Panc1 (cell line): ENCODE measurements at regions not wholly inside any gene's neighbourhood (a gene's known extent, or its start where the extent isn't known, plus 50 kb on each side); places are given as distances from the start of the nearest gene placed in this dataset.
A peak's percentile ranks its signal among the peaks of the same experiment; 100 is the strongest.

Experiments used
- ATAC-seq: fragments of 200-7000 bp; cut with Tn5 transposase; 2 replicates; pipeline ENCODE4 v1.9.1; 2020; ENCODE audit warnings: mild to moderate bottlenecking, moderate library complexity
- BruUV-seq: library from RNA; stranded (reverse); fragments of 400-500 nt; replicated peaks from 2 replicates; lab custom pipeline; 2021; lab: Mats Ljungman, UMichigan
- CTCF ChIA-PET: fragments of 300-600 bp; sonication (Branson Sonifier 250); formaldehyde crosslinking; loops from one replicate; lab custom pipeline; 2022; ENCODE audit warnings: antibody characterized with exemption; lab: Charles Lee
- POLR2A ChIA-PET: fragments of 300-600 bp; sonication (Branson Sonifier 250); formaldehyde crosslinking; loops from one replicate; lab custom pipeline; 2022; ENCODE audit warnings: antibody characterized with exemption; lab: Charles Lee
- DNase-seq: peaks from one replicate; pipeline ENCODE4 v3.0.0-alpha.2; 2010; ENCODE audit warnings: low read depth, low spot score
- H3K27ac ChIP-seq: 2 replicates; pipeline ENCODE4 v1.5.1; 2011; ENCODE audit warnings: mild to moderate bottlenecking, low read length, inconsistent platforms
- H3K27me3 ChIP-seq: fragments of 200-500 bp; sonication (Bioruptor generic); 2 replicates; pipeline ENCODE4 v1.6.0; 2014; ENCODE audit warnings: low read length, inconsistent platforms; ENCODE audit not compliant: control insufficient read depth, insufficient read depth
- H3K36me3 ChIP-seq: fragments of 200-500 bp; sonication (Bioruptor generic); 2 replicates; pipeline ENCODE4 v1.5.1; 2014; ENCODE audit warnings: inconsistent platforms, mild to moderate bottlenecking, low read length, moderate library complexity; ENCODE audit not compliant: control insufficient read depth, insufficient read depth
- H3K4me1 ChIP-seq: 2 replicates; pipeline ENCODE4 v1.5.1; 2011; ENCODE audit warnings: inconsistent platforms, mild to moderate bottlenecking, low read length, moderate library complexity; ENCODE audit not compliant: control insufficient read depth, insufficient read depth
- H3K4me3 ChIP-seq, 2 experiments: 2 replicates each; pipeline ENCODE4 v1.5.1; 2011 to 2012; ENCODE audit warnings: low read depth in 2 of 2, low read length in 2 of 2, mild to moderate bottlenecking in 2 of 2, inconsistent platforms in 1 of 2, moderate library complexity in 1 of 2
- H3K9me3 ChIP-seq: fragments of 200-500 bp; sonication (Bioruptor generic); 2 replicates; pipeline ENCODE4 v1.5.1; 2014; ENCODE audit warnings: low read depth, mild to moderate bottlenecking, inconsistent platforms, low read length, moderate library complexity; ENCODE audit not compliant: control insufficient read depth, insufficient read depth
- CTCF ChIP-seq: fragments of 450-650 bp; IDR thresholded peaks from 2 replicates; pipeline ENCODE4 v1.5.1; 2017; ENCODE audit warnings: mild to moderate bottlenecking
- POLR2AphosphoS5 ChIP-seq: IDR thresholded peaks from 2 replicates; pipeline ENCODE4 v1.6.1; 2012; ENCODE audit warnings: mild to moderate bottlenecking, low read depth, low read length, moderate library complexity
- REST ChIP-seq, 2 experiments: IDR thresholded peaks; 2 replicates each; pipeline ENCODE4 v1.6.1; 2011 to 2012; ENCODE audit warnings: low read depth in 2 of 2, control low read depth in 1 of 2, low read length in 1 of 2, mild to moderate bottlenecking in 1 of 2, moderate library complexity in 1 of 2; ENCODE audit not compliant: insufficient read depth in 1 of 2
- SIN3A ChIP-seq: IDR thresholded peaks from 2 replicates; pipeline ENCODE4 v1.6.1; 2012; ENCODE audit warnings: low read depth, mild to moderate bottlenecking, low read length, moderate library complexity, borderline replicate concordance; ENCODE audit not compliant: insufficient read depth
- TCF7L2 ChIP-seq: IDR thresholded peaks from 2 replicates; pipeline ENCODE4 v1.6.1; 2011; ENCODE audit warnings: mild to moderate bottlenecking, low read depth, low read length, inconsistent platforms
- in situ Hi-C: cut with HindIII; loops from 2 replicates; pipeline ENCODE4 v1.10.0; 2016; ENCODE audit warnings: low sequenced_read_pairs, low pct_unique_long_range_greater_than_20kb
- intact Hi-C: fragments of 100-400 bp; cut with micrococcal nuclease; formaldehyde crosslinking; loops from one replicate; pipeline ENCODE4 v1.10.0; 2022; ENCODE audit not compliant: unreplicated experiment

- H3K9me3 ChIP-seq, result no peaks in the 10 kb centered on the region
- no peaks in the 10 kb centered on the region for H3K4me1 ChIP-seq
- ChIA-PET CTCF (no interaction called here), POLR2A (no interaction called here)
- in situ Hi-C loops, result no loop called here
- no peak overlapping the region for H3K27ac ChIP-seq
- intact Hi-C loops, result no loop called here
- H3K4me3 ChIP-seq, result no peak overlapping the region
- no peak for DNase-seq
- ATAC-seq, result no peak
- TF ChIP-seq TCF7L2 (no peak), CTCF (no peak), REST (IDR thresholded peaks at IDR 0.05; ENCODE audit: insufficient read depth in 1 of 2, low read depth in 2 of 2, low read length in 1 of 2) (no peak), POLR2AphosphoS5 (no peak), SIN3A (no peak)
- no TSS peak for BruUV-seq
- H3K27me3 ChIP-seq, result no peaks in the 10 kb centered on the region
- H3K36me3 ChIP-seq, result no peaks in the 10 kb centered on the region
Observed at GRCh38 chr3:176683382-176683781, 513.9 kb downstream of the TBL1XR1 start.

- DNase-seq (no peak), ATAC-seq (peak; percentile 84)
- POLR2A ChIA-PET, result no interaction called here
- no peaks in the 10 kb centered on the region for H3K9me3 ChIP-seq
- intact Hi-C loops, result loop anchor here (2.0 kb wide), 1 partner anchor 149 kb away; no protein-coding TSS in a partner anchor
- H3K27me3 ChIP-seq, result no peaks in the 10 kb centered on the region
- in situ Hi-C loops, result no loop called here
- no peaks in the 10 kb centered on the region for H3K4me1 ChIP-seq
- H3K27ac ChIP-seq, result no peak overlapping the region
- no peaks in the 10 kb centered on the region for H3K36me3 ChIP-seq
- CTCF ChIA-PET, result no interaction called here
- H3K4me3 ChIP-seq, result no peak overlapping the region
- TF ChIP-seq POLR2AphosphoS5, result no peak
- peak; percentile 44; the same call in 1 of the 2 replicates for TF ChIP-seq CTCF
- BruUV-seq, result no TSS peak
Observed at GRCh38 chr3:176663837-176664831, 533.1 kb downstream of the TBL1XR1 start.
